Fibroblast of skin of abdomen (primary cell): ENCODE measurements at regions not wholly inside any gene's neighbourhood (a gene's known extent, or its start where the extent isn't known, plus 50 kb on each side); places are given as distances from the start of the nearest gene placed in this dataset.
"Not testable (repeated sequence)": the region's sequence is repeated elsewhere in the genome, so short reads cannot be mapped to it uniquely, and the experiment has no call there.

Source experiments
- DNase-seq: peaks from one replicate; pipeline ENCODE4 v3.0.0-alpha.2; 2013

DNA sequence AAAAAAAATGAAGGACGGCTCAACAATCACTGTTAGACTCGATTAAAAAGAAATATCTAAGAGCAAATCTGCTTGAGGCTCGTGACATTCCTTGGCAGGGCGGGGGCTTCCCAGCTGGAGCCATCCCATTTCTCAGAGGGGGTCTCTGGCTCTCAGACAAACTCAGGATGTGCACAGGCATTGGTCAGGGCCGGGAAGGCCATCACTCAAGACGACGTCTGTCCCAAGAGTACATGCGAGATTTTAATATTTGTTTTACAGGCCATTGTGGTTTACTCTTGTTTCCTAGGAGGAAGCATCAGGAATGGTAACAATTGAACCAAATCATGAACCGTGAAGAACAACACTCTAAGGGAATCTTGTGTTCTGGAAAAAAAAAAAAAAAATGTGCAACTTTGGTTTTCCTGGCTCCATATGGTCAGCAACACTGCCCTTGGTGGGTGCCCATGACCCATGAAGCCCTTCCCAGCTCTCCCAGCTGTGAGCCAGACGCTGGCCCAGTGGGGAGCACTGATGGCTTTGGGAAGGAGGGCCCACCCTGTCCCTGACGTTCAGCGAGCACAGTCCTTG lies 5454.6 kb upstream of the TPTE start:
- not testable (repeated sequence) for DNase-seq

DNA sequence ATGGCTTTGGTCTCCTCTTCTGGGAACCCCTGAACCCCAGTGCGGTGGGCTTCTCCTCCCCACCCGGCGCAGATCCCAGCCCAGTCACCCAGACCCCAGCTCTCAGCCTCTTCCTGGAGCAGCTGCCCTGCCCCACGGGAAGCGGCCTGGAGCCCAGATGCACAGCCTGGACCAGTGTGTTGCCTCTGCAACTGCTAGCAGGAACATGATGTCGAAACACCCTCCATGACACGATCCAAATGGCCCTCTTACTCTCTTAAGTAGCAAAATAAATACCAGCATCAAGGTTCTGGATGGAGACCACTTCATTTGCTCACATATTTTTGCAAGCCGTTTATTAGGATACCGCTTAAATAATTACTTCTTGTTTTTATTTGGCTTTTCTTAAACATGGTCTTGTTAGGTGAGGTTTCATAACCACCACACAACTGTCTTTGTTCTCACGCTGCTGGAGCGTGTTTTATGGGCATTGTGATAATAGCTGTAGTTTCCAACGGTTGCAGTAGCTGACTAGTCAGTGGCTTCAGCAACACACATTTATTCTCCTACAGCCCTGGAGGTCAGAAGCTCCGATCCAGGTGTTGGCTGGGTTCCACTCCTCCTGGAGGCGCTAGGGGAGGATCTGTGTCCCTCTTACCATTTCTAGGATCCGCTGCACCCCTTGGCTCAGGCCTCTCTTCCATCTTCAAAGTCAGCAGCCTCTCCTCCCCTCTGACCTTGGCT lies 5453.9 kb upstream of the TPTE start:
- DNase-seq: not testable (repeated sequence)

DNA sequence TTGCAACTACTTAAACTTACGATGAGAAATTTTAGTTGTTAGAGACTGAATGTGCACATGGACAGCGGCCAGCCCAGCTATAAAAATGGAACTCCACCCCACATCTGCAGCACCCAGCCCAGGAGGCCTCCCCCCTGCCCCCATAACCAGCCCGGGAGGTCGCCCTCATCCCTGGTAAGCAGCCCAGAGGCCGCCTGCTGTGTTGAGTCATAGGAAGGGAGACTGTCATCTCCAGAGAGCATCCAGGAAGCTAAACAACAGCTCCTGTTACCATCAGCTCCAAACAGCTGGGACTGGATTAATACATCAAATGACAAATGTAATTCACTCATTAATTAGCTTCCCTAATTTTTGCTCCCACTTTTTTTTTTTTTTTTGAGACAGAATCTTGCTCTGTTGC lies 5452.7 kb upstream of the TPTE start:
- DNase-seq: not testable (repeated sequence)

DNA sequence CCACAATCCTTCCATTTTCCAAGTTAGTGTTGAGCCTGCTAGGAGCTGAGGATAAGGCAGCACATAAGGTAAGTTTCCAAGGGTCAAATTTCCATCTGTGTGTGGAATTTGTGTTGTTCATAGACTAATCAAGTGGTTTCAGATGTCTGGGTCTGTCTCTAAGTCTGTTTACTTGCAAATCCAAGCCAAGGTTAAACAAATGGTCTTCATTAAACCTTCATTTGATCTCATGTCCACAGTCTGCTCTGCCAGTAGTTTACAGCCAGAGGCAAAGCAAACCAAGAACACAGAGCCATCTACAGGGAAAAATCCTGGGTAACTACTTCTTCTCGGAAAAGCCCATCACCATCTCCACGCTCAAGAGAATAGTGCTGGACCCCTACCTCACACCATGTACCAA lies 5450.2 kb upstream of the TPTE start:
- DNase-seq: peak; percentile 2

DNA sequence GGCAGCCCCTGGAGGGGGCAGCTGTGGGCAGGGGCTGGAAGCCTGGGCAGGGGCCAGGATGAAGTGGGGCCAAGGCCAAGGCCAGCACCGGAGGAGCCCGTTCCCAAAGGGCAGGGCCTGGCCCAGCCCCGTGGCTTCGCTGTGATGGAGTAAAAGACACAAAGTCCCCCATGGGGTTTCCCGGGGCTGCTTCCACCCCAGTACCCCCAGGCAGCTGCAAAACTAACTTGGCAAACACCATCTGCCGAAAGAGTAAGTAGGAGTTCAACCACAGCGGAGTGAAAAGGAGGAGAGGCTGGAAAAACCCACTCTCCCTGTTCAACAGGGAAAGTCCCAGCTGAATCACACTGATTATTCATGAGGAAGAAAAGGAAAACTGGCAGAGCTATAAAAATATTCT lies 5444.5 kb upstream of the TPTE start:
- DNase-seq: not testable (repeated sequence)

DNA sequence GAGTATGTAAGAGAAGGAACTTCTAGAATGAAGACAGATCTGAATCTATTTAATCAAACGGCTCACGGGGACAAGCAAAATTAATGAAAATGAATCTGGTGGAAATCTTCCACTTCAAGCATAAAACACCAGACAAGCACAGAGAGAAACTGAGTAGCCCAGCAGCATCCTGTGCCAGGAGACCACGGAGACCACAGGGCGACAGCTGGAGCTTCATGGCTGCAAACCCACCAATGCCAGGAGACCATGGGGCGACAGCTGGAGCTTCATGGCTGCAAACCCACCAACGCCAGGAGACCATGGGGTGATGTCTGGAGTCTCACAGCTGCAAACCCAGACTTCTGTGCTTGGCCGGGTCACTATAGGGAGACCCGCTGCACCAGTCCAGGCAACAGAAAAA lies 5442.0 kb upstream of the TPTE start:
- DNase-seq: not testable (repeated sequence)

DNA sequence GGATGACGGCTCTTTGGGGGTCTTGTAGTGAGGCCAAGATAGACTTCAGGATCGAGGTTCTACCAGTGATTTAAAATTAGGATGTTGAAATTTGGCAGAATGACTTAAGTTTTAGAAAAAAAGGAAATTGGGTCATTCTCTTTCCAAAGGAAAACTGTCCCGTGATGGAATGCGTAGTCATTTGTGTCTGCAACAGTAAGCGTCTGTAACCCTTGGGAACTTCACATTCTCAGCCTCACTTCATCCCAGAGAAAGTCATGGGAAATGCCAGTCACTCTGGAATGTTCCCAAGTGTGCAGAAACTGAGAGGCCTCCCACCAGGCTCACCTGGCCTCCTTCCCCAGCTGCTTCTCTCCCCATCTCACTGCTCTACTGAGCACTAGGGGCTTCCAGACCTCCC lies 5441.4 kb upstream of the TPTE start:
- not testable (repeated sequence) for DNase-seq

DNA sequence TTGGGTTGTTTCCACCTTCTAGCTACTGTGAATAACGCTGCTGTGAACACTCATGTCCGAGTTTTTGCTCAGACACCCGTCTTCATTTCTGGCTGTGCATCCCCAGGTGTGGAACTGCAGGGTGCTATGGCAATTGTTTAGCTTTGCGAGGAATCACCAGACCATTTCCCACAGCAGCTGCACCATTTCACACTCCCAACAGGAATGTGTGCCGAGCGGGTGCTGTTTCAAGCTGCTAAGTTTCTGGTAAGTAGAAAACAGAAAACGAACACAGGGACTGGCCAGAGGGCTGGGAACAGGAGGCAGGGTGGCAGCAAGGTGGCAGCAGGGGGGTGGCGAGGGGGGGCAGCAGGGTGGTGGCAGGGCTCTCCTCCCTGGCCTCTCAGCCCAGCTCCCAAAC lies 5437.1 kb upstream of the TPTE start:
- DNase-seq: not testable (repeated sequence)

DNA sequence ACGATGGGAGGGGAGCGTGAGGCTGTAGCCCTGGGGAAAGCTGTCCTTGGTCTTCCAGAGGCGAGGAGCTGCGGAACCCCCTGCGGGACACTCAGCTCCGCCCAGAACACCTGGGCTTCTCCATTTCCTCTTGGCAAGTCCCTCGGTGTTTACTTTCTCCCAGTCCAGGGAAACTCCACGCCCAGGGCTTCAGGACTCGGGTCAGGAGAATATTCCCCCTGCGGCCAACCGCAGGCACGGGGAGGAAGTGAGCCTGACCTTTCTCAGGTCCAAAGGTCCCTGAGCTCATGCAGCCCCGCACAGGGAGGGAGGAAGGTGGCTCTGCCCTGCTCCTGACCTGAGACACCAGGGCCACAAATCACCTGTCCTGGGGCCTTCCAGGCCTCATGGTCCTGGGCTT lies 5435.9 kb upstream of the TPTE start:
- not testable (repeated sequence) for DNase-seq

DNA sequence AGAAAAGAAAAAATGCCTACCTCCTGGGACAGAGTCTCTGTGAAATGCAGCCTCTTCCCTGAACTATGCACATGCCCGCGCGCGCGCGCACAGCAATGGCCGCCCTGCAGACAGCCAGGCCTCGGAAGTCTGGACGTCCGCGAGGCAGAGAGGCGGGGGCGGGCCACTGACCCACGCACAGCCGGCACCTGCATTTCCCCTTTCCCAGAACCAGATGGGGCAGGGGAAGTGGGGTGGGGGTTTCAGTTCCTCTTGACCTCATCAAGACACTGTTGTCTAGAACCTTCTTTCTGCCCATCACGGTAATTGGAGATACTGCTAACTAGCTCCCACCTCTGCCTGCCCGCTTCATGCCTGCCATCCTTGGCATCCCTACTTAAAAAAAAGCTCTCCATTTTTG lies 5435.0 kb upstream of the TPTE start:
- DNase-seq: not testable (repeated sequence)

DNA sequence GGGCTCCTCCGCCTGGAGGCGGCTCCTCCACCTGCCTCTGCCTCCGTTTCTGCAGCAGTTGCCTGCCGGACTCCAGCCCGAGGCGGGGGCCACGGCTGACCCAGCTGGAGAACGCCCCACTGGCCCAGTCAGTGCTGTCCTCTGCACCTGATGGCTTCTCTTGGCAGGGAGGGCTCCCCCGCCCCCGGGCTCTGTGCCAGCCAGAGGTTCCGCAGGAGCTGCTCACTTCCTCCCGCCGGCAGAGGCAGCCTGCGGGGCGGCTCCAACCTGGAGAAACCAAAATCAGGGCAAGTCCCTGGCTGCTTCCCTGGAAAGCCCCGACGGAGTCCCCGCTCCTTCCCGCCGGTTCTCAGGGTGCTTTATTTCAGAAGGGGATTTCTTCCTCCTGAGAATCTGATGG lies 5432.6 kb upstream of the TPTE start:
- DNase-seq: not testable (repeated sequence)

DNA sequence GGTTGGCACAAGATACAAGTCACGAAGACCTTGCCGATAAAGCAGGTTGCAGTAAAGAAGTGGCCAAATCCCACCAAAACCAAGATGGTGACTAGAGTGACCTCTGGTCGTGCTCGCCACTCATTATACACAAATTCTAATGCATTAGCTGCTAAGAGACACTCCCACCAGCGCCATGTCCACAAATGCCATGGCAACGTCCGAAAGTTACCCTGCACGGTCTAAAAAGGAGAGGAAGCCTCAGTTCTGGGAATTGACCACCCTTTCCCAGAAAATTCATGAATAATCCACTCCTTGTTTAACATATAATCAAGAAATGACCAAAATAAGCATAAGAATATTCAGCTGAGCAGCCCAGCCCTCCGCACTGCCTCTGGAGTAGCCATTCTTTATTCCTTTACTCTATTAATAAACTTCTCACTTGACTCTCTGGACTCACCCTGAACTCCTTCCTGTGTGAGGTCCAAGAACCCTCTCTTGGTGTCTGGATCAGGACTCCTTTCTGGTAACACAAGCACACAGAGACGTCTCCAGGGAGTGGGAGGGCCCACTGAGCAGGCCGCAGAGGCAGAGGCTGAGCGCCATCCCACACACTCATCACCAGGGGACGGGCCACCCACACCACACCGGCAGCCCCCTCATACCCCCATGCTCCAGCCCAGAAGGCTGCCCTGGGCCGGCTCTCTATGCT lies 5431.8 kb upstream of the TPTE start:
- not testable (repeated sequence) for DNase-seq

DNA sequence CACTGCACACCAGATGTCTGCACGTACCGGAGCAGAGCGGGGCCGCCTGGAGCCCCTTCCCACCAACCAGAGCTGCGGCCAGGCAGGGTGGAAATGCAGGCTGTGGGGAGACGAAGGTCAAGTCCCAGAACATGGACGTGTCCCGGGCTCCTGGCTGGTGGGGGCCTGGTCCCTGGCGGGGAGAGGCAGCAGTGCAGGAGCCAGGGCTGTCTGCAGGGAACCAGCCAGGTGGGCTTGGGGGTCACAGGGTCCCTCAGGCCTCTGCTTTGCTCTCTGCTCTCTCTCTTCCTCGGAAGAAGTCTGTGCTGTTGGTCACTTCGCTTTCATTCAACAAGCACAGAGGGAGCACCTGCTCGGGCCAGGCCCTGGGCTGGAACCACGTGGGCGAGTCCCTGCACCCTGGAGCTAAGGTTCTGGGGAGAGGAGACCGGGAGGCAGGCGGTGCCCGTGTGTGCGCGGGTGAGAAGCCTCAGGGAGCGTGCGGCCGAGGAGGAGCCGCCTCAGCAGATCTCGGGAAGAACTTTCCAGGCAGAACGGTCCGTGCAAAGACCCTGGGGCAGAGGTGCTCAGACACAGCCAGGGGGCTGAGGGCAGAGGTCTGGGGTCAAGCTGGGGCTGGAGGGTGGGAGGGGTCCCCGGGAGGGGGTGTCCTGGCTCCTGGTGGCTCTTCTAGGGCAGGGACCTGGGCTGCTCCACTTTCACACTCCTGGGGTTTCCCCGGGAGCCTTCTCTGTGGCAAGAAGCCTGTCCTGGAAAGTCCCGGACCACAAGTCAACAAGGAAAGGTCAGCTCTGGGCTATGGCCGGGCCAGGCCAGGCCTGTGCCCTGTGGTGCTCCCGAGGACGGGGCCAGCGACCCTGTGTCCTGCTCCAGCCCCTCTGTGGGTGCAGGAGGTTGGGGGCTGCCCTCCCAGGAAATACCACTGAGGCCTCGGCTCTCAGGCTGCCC lies 5431.0 kb upstream of the TPTE start:
- not testable (repeated sequence) for DNase-seq

DNA sequence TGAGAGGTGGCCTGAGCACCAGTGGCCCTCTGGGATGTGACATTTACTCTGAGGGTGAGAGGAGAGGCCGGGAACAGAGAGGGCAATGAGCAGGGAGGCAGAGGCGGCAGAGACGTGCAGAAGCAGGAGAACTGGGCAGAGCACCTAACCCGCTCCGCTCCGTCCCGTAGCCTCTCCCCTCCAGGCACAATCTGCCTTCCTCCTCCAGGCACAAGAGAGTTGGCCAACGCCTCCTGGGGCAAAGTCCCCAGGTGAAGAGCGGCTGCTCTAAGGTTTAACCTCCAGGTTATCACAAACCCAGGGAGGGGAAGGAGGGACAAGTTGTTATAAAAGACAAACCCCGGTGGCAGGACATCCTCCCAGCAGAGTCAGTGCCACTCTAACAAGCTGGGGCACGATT lies 5430.1 kb upstream of the TPTE start:
- DNase-seq: not testable (repeated sequence)

DNA sequence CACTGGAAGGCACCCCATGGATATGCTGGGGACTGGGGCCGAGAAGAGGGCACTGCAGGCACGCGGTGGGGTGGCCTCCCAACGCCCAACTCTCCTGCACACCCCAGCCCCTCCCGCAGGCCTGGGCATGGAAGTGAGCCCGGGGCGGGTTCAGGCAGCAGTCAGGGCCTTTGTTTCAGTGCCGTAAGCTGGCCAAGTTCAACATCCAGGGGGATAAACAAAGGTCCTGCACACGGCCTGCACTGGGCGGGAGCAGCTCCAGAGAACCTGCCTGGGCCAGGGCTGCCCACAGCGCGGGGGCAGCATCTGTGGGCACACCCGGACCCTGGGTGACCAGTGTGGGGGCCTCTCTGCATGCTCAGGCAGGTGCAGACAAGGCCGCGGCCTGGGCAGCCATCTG lies 5425.8 kb upstream of the TPTE start:
- not testable (repeated sequence) for DNase-seq

DNA sequence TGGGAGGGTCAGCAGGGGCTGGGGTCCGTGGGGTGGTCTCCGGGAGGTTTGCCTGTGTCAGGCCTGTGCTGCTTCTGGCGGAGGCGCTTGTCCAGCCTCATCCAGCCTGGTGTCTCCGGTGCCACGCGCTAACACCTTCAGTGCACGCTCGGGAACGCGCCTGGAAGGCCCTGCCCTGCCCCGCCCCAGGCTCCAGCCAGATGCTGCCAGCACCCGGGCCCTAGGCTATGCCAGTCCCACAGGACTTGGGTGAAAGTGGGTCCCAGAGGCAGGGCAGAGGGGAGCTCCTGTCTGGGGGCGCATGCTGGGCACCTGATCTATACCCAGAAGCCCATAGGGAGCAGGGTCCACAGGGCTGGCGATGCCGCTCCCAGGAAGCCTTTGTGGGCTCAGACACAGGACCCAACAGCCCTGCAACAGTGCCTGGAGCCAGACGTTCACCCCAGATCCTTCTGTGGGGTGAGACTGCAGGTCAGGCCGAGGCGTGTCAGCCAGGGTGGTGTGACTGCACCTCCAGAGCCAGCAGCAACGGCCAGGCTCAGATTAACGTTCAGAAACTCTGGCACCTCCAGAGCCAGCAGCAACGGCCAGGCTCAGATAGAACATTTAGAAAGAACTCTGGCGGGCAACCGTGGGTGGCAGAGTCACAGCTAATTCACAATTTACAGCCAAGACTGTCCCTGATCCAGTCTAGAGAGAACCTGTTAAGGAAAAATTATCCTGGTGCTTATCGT lies 5423.2 kb upstream of the TPTE start:
- DNase-seq: not testable (repeated sequence)

DNA sequence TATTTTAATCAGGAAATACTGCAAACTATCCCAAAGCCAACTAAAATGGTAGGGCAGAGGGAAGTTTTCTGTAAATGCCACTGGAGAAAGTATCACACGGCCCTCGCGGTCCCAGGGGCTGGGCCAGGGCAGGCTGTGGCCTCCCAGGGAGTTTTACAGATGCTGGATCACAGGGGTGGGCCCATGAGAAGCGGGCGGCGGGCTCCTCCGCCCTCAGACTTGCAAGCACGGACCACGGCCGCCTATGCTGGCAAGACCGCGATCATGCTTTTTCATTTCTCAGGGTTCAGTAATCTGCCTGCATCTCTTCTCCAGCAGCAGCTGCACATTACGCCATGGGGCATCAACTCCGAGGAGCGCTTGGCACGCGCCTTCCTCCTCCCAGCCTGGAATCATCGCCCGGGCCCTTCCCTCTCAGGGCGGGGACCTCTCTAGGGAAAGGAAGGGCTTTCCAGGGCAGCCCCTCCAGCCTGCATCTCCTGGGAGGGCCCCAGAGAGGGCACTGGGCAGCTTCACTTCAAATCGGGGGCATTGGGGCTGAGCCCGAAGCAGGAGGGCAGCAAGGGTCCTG lies 5420.7 kb upstream of the TPTE start:
- not testable (repeated sequence) for DNase-seq

DNA sequence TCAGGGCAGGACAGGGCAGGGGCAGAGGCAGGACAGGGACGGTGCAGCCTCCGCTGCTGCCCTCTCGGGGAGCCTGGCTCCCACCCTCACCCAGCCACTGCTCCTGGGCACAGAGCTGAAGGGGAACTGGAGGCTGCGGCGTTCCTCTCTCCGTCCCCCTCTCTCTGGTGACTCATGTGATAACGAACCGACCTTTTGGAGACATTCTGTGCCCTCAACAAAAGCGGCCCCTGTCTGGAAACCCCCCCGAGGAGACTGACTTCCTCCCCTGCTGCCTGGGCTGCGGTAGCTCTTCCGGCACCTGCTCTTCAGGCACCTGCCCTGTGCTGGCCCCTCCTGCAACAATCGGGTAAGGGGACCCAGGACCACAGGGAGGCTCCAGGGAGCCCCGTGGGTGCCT lies 5419.6 kb upstream of the TPTE start:
- DNase-seq: not testable (repeated sequence)

DNA sequence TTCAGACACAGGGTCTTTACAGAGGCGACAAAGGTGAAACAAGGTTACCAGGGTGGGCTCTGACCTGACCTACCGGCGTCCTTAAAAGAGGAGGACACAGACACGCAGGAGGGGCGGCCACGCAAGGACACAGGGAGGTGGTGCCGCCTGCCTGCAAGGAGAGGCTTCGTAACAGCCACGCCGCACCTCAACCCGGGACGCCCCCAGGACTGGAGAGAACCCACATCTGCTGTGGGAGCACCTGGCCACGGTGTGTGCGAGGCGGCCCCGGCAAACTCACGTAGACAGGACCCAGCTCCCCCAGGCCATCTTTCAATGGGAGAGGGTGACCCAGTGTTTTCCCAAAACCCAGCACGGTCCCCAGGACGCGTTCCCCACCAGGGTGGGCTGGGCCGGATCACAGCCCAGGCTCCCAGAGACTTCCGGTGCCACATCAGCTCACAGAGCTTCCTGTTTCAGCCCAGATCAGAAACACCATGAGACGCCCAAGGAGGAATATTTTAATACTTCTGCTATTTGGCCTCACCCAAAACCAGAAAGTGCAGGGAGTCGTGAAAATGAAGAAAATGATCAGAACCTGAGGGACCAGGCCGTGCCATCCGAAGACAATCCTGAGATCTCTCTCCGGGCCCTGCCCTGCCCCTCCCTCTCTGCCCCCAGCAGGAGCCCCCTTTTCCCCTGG lies 5417.4 kb upstream of the TPTE start:
- not testable (repeated sequence) for DNase-seq

DNA sequence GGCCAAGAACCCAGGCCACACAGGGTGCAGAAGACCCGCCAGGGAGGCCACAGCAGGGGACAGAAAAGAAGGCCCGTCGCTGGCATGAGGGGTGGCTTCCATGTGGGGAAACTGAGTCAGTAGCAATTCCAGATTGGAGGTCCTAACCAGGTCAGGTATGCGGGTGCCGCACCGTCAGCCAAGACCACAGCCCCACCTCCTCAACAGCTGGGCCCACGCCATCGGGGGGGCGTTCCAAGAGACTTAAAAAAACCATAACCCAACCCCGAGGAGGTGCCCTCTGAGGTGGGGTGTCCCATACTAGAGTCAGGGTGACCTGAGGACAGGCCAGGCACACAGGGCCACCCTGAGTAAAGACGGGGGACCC lies 5416.8 kb upstream of the TPTE start:
- DNase-seq: not testable (repeated sequence)
